ENCODE measurements at regions not wholly inside any gene's neighbourhood (a gene's known extent, or its start where the extent isn't known, plus 50 kb on each side); places are given as distances from the start of the nearest gene placed in this dataset.
A peak's percentile ranks its signal among the peaks of the same experiment; 100 is the strongest.

DNA sequence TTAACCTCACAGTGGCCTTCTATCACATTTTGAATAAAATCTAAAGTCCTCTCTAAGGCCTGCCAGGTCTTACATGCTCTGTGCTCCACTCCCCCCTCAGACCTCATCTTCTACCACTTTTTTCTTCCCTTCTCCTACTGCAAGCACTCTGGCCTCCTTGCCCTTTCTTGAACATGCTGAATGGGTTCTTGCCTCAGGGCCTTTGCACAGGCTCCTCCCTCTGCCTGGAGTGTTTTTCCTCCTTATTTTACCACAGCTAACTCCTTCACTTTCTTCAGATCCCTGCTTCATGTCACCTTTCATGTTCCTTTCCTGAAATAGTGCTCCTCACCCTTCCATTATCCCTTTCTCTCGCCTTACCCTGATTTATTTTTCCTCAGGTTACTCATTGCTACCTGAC, 97.9 kb upstream of the FOXP4 start:
- no peak overlapping the region for H3K4me3 ChIP-seq (ENCODE audit: low read length)
- peaks cover 7% of the 10 kb centered on the region for H3K4me1 ChIP-seq (ENCODE audit: low read length)
- TF ChIP-seq EZH2phosphoT487 (IDR thresholded peaks at IDR 0.05; ENCODE audit: low read depth), result no peak
- TF ChIP-seq, protein P1, sequence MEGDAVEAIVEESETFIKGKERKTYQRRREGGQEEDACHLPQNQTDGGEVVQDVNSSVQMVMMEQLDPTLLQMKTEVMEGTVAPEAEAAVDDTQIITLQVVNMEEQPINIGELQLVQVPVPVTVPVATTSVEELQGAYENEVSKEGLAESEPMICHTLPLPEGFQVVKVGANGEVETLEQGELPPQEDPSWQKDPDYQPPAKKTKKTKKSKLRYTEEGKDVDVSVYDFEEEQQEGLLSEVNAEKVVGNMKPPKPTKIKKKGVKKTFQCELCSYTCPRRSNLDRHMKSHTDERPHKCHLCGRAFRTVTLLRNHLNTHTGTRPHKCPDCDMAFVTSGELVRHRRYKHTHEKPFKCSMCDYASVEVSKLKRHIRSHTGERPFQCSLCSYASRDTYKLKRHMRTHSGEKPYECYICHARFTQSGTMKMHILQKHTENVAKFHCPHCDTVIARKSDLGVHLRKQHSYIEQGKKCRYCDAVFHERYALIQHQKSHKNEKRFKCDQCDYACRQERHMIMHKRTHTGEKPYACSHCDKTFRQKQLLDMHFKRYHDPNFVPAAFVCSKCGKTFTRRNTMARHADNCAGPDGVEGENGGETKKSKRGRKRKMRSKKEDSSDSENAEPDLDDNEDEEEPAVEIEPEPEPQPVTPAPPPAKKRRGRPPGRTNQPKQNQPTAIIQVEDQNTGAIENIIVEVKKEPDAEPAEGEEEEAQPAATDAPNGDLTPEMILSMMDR (IDR thresholded peaks at IDR 0.05; ENCODE audit: low read depth, low read length), result no peak
- H3K9ac ChIP-seq (ENCODE audit: low read length), result no peak overlapping the region
- no peaks in the 10 kb centered on the region for H3K79me2 ChIP-seq (ENCODE audit: low read length)
- H3K36me3 ChIP-seq (replicated peaks; ENCODE audit: low read depth, low read length), result no peaks in the 10 kb centered on the region
- H4K20me1 ChIP-seq (ENCODE audit: insufficient read depth, low read length), result no peaks in the 10 kb centered on the region
- H3K27ac ChIP-seq (ENCODE audit: low read length), result no peak overlapping the region
- no peak overlapping the region for H3K4me2 ChIP-seq (ENCODE audit: low read length)
- no peak overlapping the region for H2AFZ ChIP-seq (ENCODE audit: low read depth, low read length)
- H3K27me3 ChIP-seq (ENCODE audit: low read depth, low read length), result no peaks in the 10 kb centered on the region
- H3K9me3 ChIP-seq (ENCODE audit: insufficient read depth, low read length), result no peaks in the 10 kb centered on the region

DNA sequence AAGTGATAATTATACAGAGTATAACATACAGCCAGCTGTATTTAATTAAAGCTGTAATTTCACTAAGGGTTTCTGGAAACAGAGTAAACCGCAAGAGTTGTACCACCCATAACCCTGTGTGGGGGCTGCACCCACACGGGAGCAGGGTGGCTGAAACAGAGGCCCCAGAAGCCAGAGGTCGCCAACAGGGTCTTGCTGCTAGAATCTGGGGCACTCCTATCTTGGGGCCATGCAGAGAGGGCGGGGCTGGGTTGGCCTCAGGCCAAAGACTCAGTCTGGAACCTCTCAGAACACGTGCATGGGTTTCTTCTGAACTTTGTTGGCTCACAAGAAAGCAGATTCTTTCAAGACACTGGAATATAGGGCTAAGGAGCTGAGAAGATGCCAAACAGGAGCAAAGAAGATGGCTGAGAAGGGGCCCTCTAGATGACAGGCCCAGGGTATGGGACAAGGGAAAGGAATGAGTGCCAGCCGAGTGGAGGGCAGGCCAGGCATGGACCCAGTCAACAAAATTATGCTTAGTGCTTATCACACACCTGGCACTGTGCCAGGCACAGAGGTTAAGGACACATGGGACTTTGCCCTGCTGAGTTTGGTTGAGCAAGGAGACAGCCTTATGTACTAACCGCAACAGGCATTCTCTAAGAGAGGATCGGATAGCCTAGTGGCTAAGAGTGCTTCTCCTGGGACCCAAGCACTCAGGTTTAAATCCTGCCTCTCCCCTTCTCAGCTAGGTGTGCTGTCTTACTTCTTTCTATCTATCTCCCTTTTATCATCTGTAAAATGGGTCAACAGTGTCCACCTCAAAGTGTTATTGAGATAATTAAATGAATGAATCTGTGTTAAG, 96.6 kb upstream of the FOXP4 start:
- TF ChIP-seq EZH2phosphoT487 (IDR thresholded peaks at IDR 0.05; ENCODE audit: low read depth), result no peak
- H3K27me3 ChIP-seq (ENCODE audit: low read depth, low read length), result peaks cover 7% of the 10 kb centered on the region; the same call in 1 of the 2 replicates
- H3K4me2 ChIP-seq (ENCODE audit: low read length), result no peak overlapping the region
- H2AFZ ChIP-seq (ENCODE audit: low read depth, low read length), result no peak overlapping the region
- no peak overlapping the region for H3K4me3 ChIP-seq (ENCODE audit: low read length)
- peaks cover 7% of the 10 kb centered on the region for H3K4me1 ChIP-seq (ENCODE audit: low read length)
- no peaks in the 10 kb centered on the region for H3K36me3 ChIP-seq (replicated peaks; ENCODE audit: low read depth, low read length)
- H3K9ac ChIP-seq (ENCODE audit: low read length), result no peak overlapping the region
- H3K9me3 ChIP-seq (ENCODE audit: insufficient read depth, low read length), result no peaks in the 10 kb centered on the region
- H4K20me1 ChIP-seq (ENCODE audit: insufficient read depth, low read length), result no peaks in the 10 kb centered on the region
- no peaks in the 10 kb centered on the region for H3K79me2 ChIP-seq (ENCODE audit: low read length)
- H3K27ac ChIP-seq (ENCODE audit: low read length), result no peak overlapping the region

DNA sequence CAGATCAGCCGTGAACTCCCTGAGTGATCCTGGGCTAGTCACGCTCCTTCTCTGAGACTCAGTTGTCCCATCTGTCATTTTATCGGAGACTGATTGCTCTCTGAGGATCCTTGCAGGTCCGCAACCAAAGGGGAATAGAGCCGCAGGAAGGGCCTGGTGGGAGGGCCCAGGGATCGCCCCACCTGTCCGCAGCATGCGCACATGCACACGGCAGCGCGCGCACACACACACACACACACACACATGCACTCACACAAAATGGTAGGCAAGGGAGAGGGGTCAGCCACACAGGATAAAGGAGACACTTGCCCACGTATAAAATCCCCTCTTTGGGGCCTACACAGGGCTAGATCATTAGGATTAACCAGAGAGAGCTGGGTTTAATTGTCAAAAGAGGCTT, 95.6 kb upstream of the FOXP4 start:
- Histone ChIP-seq H3K36me3 (replicated peaks; ENCODE audit: low read depth, low read length) (no peaks in the 10 kb centered on the region), H3K27ac (ENCODE audit: low read length) (no peak overlapping the region), H3K4me3 (ENCODE audit: low read length) (no peak overlapping the region), H4K20me1 (ENCODE audit: insufficient read depth, low read length) (no peaks in the 10 kb centered on the region), H3K9me3 (ENCODE audit: insufficient read depth, low read length) (no peaks in the 10 kb centered on the region), H3K9ac (ENCODE audit: low read length) (no peak overlapping the region), H3K4me2 (ENCODE audit: low read length) (no peak overlapping the region), H3K27me3 (ENCODE audit: low read depth, low read length) (peaks cover 16% of the 10 kb centered on the region), H3K4me1 (ENCODE audit: low read length) (peaks cover 7% of the 10 kb centered on the region), H3K79me2 (ENCODE audit: low read length) (no peaks in the 10 kb centered on the region), H2AFZ (ENCODE audit: low read depth, low read length) (no peak overlapping the region)
- TF ChIP-seq EZH2phosphoT487 (IDR thresholded peaks at IDR 0.05; ENCODE audit: low read depth), result no peak
- TF ChIP-seq, protein P1 (IDR thresholded peaks at IDR 0.05; ENCODE audit: low read depth, low read length), result no peak

DNA sequence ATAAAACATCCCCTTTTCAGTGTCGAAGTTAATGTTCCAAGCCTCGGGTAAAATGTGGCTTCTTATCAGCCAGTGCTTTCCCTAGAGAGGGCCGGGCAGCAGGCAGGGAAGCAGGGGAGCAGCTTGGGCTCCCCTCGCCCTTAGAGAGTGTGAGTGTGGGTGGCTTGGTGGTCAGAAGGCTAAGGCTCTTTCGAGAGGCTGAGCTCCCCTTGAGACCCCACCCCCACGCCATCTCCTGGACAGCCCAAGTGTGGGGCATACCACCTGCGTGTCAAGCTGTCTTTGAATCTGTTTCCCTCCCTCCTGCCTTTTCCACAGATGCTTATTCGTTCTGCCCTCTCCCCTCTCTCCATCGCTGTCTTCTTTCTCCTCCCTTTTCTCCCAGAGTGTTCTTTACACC, 95.1 kb upstream of the FOXP4 start:
- Histone ChIP-seq H3K9ac (ENCODE audit: low read length) (no peak overlapping the region), H4K20me1 (ENCODE audit: insufficient read depth, low read length) (no peaks in the 10 kb centered on the region), H3K4me3 (ENCODE audit: low read length) (no peak overlapping the region), H3K4me1 (ENCODE audit: low read length) (peaks cover 7% of the 10 kb centered on the region), H3K9me3 (ENCODE audit: insufficient read depth, low read length) (no peaks in the 10 kb centered on the region), H3K27ac (ENCODE audit: low read length) (no peak overlapping the region), H2AFZ (ENCODE audit: low read depth, low read length) (no peak overlapping the region), H3K27me3 (ENCODE audit: low read depth, low read length) (peaks cover 18% of the 10 kb centered on the region), H3K36me3 (replicated peaks; ENCODE audit: low read depth, low read length) (no peaks in the 10 kb centered on the region), H3K79me2 (ENCODE audit: low read length) (no peaks in the 10 kb centered on the region), H3K4me2 (ENCODE audit: low read length) (no peak overlapping the region)
- no peak for TF ChIP-seq EZH2phosphoT487 (IDR thresholded peaks at IDR 0.05; ENCODE audit: low read depth)
- TF ChIP-seq, protein P1 (IDR thresholded peaks at IDR 0.05; ENCODE audit: low read depth, low read length), result peak; percentile 47

All from OCI-LY3 (cell line).